HG03442 (cell line): ENCODE measurements at regions not wholly inside any gene's neighbourhood (a gene's known extent, or its start where the extent isn't known, plus 50 kb on each side); places are given as distances from the start of the nearest gene placed in this dataset.
A peak's percentile ranks its signal among the peaks of the same experiment; 100 is the strongest.
"Not testable (repeated sequence)": the region's sequence is repeated elsewhere in the genome, so short reads cannot be mapped to it uniquely, and the experiment has no call there.

Source experiments
- ATAC-seq: cut with Tn5 transposase; IDR thresholded peaks from one replicate; pipeline ENCODE4 v1.9.1; 2021; ENCODE audit warnings: mild to moderate bottlenecking, moderate library complexity; ENCODE audit not compliant: unreplicated experiment

DNA sequence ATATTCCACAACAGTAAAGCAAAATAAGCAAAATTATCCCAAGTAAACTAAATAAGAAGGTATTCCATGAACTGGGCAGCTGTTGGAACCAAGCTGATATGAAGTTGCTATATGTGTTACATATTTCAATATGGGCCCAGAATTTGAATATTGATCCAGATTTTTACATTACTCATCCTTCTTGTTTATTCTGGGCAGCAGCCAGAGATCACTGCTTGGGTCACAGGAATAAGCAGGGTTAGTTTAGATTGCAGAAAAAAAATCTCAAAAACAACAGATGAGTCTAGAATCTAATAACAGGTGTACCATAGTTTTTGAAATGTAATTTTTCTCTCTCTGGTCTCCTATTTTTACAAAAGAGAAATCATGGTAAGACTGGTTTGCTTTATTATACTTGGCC, 171.5 kb upstream of the NAMPT start:
- ATAC-seq: no peak

GRCh38 chr7:106452031-106452851, 167.5 kb upstream of the NAMPT start:
- ATAC-seq: no peak

DNA sequence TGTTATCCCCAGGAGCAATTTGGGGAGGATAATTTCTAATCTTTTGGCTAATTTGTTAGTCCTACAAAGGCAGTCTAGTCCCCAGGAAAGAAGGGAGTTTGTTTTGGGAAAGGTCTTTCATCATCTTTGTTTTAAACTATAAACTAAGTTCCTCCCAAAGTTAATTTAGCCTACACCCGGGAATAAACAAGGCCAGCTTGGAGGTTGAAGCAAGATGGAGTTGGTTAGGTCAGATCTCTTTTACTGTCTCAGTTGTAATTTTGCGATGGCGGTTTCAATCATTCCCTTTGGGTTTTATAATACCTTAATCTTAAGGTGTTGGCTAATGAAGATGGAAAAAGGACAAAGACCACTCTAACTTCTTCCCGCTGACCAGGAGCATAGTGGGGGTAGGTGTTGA, 166.4 kb upstream of the NAMPT start:
- ATAC-seq: no peak

DNA sequence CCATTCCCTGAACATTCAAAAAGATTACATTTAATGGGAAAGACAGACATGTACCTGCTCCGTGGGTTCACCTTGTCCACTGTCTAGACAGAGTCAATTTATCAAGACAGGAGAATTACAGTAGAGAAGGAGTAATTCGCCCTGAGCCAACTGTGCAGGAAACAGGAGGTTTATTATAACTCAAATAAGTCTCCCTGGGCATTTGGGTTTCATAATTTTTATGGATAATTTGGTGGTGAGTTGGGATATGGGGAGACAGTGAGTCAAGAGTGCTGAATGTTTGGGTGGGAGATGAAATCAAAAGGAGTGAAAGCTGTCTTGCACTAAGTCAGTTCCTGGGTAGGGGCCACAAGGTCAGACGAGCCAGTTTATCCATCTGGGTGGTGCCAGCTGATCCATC, 165.9 kb upstream of the NAMPT start:
- no peak for ATAC-seq

- ATAC-seq: no peak
Observed at GRCh38 chr7:106448992-106449859, 164.4 kb upstream of the NAMPT start.

- no peak for ATAC-seq
Observed at GRCh38 chr7:106448346-106448991, 163.7 kb upstream of the NAMPT start.

- no peak for ATAC-seq
Observed at GRCh38 chr7:106447318-106447847, 162.6 kb upstream of the NAMPT start.

- ATAC-seq: not testable (repeated sequence)
Observed at GRCh38 chr7:106445366-106445765, 160.6 kb upstream of the NAMPT start.

GRCh38 chr7:106444068-106444655, 159.4 kb upstream of the NAMPT start:
- no peak for ATAC-seq

- ATAC-seq: no peak
Observed at GRCh38 chr7:106443156-106443555, 158.4 kb upstream of the NAMPT start.

DNA sequence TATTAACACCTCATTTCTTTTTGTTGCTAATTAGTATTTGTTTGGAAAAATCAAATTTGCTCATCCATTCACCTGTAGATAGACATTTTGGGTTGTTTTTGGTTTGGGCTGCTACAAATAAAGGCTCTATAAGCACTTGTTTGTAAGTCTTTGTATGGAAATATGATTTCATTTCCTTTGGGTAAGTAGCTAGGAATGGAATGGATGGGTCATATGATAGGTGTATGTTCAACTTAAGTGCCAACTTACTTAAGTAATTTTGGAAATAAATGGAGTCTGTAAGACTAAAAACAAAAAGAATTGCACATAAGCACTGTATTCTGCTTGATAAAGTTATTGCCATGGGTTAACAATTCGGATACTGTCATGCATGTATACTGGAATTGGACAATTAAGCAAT, 157.7 kb upstream of the NAMPT start:
- no peak for ATAC-seq

- ATAC-seq: not testable (repeated sequence)
Observed at GRCh38 chr7:106441343-106441742, 156.6 kb upstream of the NAMPT start.

GRCh38 chr7:106436933-106437332, 152.2 kb upstream of the NAMPT start:
- ATAC-seq: not testable (repeated sequence)

GRCh38 chr7:106433377-106433776, 148.6 kb upstream of the NAMPT start:
- ATAC-seq: no peak

DNA sequence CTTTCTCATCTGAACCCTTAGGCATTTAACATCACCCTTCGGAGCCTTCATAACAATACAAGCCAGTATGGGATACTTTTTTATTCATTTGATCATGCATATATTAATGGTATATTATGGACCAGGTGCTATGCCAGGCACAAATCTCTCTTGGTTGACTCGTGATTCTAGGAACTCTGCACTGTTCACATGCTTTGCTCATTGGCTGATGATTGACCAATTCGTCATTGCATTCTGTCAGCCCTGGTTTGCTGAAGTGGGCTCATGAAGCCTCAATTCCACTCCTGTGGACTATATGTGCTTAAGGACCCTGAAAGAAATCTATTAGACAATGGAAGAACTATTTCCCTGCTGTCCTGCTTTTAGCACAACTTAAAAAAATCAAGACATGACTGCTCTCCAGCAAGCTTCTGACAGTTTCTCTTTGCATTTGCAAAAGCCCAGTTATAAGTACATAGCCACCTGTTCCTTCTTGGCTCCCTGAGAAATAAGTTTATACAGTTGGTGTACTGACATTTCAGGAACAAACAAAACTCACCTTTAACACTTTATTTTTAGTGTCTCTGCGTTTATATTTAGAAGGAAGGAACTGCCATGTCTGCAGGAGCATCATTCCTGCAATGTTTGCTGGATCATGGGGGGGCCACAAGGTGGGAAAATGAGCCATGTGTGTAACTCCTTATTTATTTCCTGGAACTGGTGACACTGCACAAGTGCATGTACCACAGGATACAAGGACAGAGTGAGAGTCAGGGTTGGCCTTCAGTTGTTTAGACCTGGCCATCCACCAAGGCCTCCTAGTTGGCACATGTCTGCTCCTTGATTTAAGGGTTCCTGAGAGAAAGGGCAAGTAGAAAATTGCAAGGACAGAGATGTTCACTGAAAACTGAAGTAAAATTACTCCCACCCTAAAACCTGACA, 146.0 kb upstream of the NAMPT start:
- ATAC-seq: no peak

GRCh38 chr7:106430103-106430502, 145.3 kb upstream of the NAMPT start:
- no peak for ATAC-seq

GRCh38 chr7:106426803-106427202, 142.0 kb upstream of the NAMPT start:
- ATAC-seq: no peak

DNA sequence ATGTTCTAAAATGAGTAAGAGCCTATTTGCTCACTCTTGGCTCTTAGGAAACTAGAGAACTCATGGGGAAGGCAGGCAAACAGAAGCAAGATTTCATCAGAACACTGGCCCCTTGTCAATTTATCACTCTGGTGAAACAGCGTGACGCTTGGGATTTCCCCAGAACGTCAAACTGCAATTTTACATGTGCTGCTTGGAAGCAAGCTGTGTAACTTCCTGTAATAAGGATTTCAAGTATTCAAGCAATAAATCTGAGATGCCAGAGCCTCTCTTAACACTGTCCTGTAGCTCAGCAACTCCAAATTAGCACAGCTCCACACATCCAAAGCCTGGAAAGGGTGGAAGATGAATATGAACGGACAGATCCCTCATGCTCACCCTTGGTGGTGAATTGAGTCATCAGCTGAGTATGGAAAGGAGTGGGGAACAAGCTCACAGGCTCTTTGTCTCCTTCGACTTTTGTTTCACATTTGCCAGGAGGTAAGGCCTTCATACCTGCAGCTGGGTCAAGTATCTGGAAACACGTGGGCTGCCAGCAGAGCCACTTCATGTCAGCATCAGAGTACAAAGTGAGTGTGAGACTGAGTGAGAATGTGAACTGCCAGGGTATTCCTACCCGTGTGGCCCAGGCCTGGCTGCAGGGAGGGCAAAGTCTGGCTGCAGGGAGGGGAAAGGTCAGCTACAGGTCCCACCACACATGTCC, 140.4 kb upstream of the NAMPT start:
- ATAC-seq: peak; percentile 89

DNA sequence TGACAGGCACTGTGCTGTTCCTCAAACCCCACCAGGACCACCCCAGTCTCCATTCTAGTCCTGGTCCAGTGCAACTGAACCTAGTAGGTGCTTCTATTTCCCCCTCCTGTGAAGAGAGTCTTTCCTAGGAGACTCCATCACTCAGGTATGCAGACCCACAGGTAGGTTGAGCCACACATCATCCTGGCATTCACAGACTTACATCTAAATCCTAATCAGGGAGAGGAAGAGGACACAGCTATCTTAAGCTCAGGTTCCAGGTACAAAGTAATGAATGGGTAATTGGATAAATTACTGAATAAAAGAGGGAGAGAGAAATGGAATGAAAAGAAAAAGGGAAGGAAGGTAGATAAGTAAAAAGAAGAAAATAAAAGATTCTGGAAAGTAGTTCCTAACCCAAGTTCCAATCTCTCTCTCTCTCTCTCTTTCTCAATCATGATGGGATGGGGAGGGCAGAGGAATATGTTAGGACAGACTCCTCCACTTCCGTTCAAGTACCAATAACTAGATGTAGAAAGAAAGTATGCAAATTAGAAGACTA, 139.8 kb upstream of the NAMPT start:
- no peak for ATAC-seq
